ENCODE measurements at regions not wholly inside any gene's neighbourhood (a gene's known extent, or its start where the extent isn't known, plus 50 kb on each side); places are given as distances from the start of the nearest gene placed in this dataset.

GRCh38 chr19:29439688-29440550, 85.9 kb upstream of the VSTM2B start:
- H4K5ac ChIP-seq (ENCODE audit: insufficient read length, low read depth, low read length) = no peak overlapping the region
- no peak overlapping the region for H3K9ac ChIP-seq (replicated peaks in 1 of 4; ENCODE audit: extremely low read depth in 1 of 4, low read depth in 3 of 4, low read length in 3 of 4)
- no peak overlapping the region for H4K8ac ChIP-seq (ENCODE audit: extremely low read depth, insufficient read depth, low read length)
- H3K4ac ChIP-seq (replicated peaks; ENCODE audit: insufficient read length, low read depth, low read length) = no peak overlapping the region
- no peaks in the 10 kb centered on the region for H4K20me1 ChIP-seq (replicated peaks in 1 of 2; ENCODE audit: control insufficient read depth in 1 of 2, insufficient read depth in 2 of 2, low read length in 2 of 2)
- H3K4me2 ChIP-seq (ENCODE audit: insufficient read depth in 1 of 2, low read depth in 2 of 2, low read length in 2 of 2) = no peak overlapping the region
- H2AFZ ChIP-seq (ENCODE audit: low read length) = no peak overlapping the region
- WGBS, 2 experiments (ENCODE audit: extremely low coverage in 1 of 2, insufficient coverage in 1 of 2, insufficient read length in 1 of 2, insufficient replicate concordance in 2 of 2, low coverage in 1 of 2, low lambda C conversion rate in 2 of 2, missing lambda C conversion rate in 1 of 2) = 82% methylated on average over 31 of the region's 34 CpGs; no CpG with 5 or more reads in 1 of the 2 experiments
- H3K4me1 ChIP-seq (replicated peaks in 1 of 4; ENCODE audit: control insufficient read depth in 3 of 4, insufficient read depth in 4 of 4, low read length in 3 of 4) = no peaks in the 10 kb centered on the region
- no peak overlapping the region for H3K27ac ChIP-seq (ENCODE audit: low read depth, low read length)
- no peak overlapping the region for H3K56ac ChIP-seq (replicated peaks; ENCODE audit: insufficient read length, low read depth, low read length)
- H3K79me2 ChIP-seq (ENCODE audit: control insufficient read depth in 1 of 2, insufficient read depth in 2 of 2, low read length in 2 of 2) = no peaks in the 10 kb centered on the region
- peaks cover 5 to 17% of the 10 kb centered on the region in 2 experiments; a peak in 2 of 4 replicates for H3K9me3 ChIP-seq (ENCODE audit: insufficient read depth in 2 of 2, low read depth in 1 of 2, low read length in 1 of 2)
- no peaks in the 10 kb centered on the region for H3K79me1 ChIP-seq (ENCODE audit: low read depth, low read length)
- H2BK20ac ChIP-seq (ENCODE audit: low read length) = no peak overlapping the region
- H2BK120ac ChIP-seq (replicated peaks; ENCODE audit: low read depth, low read length) = no peak overlapping the region
- no peak overlapping the region for H3K18ac ChIP-seq (ENCODE audit: extremely low read depth, low read length)
- no peak overlapping the region for H3K23ac ChIP-seq (ENCODE audit: insufficient read length)
- H4K91ac ChIP-seq (replicated peaks; ENCODE audit: insufficient read length, low read length) = no peak overlapping the region
- TF ChIP-seq EGR1 (IDR thresholded peaks at IDR 0.05; ENCODE audit: borderline replicate concordance, low read depth, low read length) (no peak), SUZ12 (IDR thresholded peaks at IDR 0.05; ENCODE audit: low read length) (no peak), CREB1 (IDR thresholded peaks at IDR 0.05) (no peak), MAX (IDR thresholded peaks at IDR 0.05) (no peak), EP300 (IDR thresholded peaks at IDR 0.05; ENCODE audit: borderline replicate concordance in 1 of 2, low read depth in 2 of 2, low read length in 2 of 2) (no peak), POU5F1 (IDR thresholded peaks at IDR 0.05; ENCODE audit: low read depth, low read length) (no peak), CBX5 (IDR thresholded peaks at IDR 0.05; ENCODE audit: low read depth, low read length) (no peak)
- FAIRE-seq (no peak), DNase-seq (ENCODE audit: low read depth in 1 of 2, low spot score in 2 of 2) (no peak)
- H3K36me3 ChIP-seq (ENCODE audit: control insufficient read depth in 2 of 4, insufficient read depth in 4 of 4, low read length in 3 of 4) = no peaks in the 10 kb centered on the region; a peak in 1 of 8 replicates
- CTCF ChIA-PET (ENCODE audit: partially characterized antibody) = interaction anchor here (0.8 to 1.5 kb wide), 2 partner anchors 28 to 152 kb away, joined by 3 to 4 read pairs; no protein-coding TSS in a partner anchor
- POLR2A ChIA-PET (ENCODE audit: partially characterized antibody) = no interaction called here
- no peak overlapping the region for H2BK15ac ChIP-seq (ENCODE audit: low read length)
- H3K14ac ChIP-seq (ENCODE audit: insufficient read length) = no peak overlapping the region
- no peak overlapping the region for H2BK5ac ChIP-seq (ENCODE audit: low read depth, low read length)
- no peak overlapping the region for H2AK5ac ChIP-seq (ENCODE audit: low read depth, low read length)
- no peak overlapping the region for H3K4me3 ChIP-seq (ENCODE audit: extremely low read depth in 1 of 4, insufficient read depth in 2 of 4, low read depth in 3 of 4, low read length in 4 of 4)
- H3K23me2 ChIP-seq (ENCODE audit: low read depth, low read length) = no peaks in the 10 kb centered on the region; the same call in 1 of the 2 replicates
- no peak overlapping the region for H2BK12ac ChIP-seq (ENCODE audit: low read depth, low read length)
- H3K27me3 ChIP-seq (replicated peaks in 1 of 4; ENCODE audit: control insufficient read depth in 3 of 4, extremely low read depth in 1 of 4, insufficient read depth in 3 of 4, low read length in 3 of 4) = no peaks in the 10 kb centered on the region
